LNCAP (cell line): ENCODE measurements at regions not wholly inside any gene's neighbourhood (a gene's known extent, or its start where the extent isn't known, plus 50 kb on each side); places are given as distances from the start of the nearest gene placed in this dataset.

Experiments used
- TF ChIP-seq, protein P1 (sequence below): fragments of 450-650 bp; IDR thresholded peaks from 2 replicates; pipeline ENCODE4 v1.5.1; 2017; ENCODE audit warnings: mild to moderate bottlenecking

- TF ChIP-seq, protein P1, sequence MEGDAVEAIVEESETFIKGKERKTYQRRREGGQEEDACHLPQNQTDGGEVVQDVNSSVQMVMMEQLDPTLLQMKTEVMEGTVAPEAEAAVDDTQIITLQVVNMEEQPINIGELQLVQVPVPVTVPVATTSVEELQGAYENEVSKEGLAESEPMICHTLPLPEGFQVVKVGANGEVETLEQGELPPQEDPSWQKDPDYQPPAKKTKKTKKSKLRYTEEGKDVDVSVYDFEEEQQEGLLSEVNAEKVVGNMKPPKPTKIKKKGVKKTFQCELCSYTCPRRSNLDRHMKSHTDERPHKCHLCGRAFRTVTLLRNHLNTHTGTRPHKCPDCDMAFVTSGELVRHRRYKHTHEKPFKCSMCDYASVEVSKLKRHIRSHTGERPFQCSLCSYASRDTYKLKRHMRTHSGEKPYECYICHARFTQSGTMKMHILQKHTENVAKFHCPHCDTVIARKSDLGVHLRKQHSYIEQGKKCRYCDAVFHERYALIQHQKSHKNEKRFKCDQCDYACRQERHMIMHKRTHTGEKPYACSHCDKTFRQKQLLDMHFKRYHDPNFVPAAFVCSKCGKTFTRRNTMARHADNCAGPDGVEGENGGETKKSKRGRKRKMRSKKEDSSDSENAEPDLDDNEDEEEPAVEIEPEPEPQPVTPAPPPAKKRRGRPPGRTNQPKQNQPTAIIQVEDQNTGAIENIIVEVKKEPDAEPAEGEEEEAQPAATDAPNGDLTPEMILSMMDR, result no peak
Measured at GRCh38 chr4:79645942-79646341, 237.9 kb upstream of the GK2 start.

DNA sequence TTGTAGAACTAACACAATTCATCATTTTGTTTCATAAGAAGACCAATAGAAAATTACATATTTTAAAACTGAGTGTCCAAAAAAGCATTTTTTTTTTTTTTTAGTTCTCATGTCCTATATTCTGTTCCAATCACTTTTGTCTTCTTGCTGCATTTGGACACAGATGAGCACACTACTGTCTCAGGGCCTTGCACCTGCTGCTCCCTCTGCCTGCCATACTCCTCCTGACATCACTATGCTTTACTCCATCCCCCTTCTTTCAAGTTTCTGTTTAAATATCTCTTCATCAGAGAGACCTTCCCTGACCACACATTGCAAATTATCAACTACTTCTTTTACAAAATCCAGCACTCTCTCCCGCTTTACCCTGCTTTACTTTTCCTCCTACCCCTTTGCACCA lies 230.7 kb upstream of the GK2 start:
- TF ChIP-seq, protein P1, result no peak

- TF ChIP-seq, protein P1, result no peak
Measured at GRCh38 chr4:79636991-79637390, 229.0 kb upstream of the GK2 start.

DNA sequence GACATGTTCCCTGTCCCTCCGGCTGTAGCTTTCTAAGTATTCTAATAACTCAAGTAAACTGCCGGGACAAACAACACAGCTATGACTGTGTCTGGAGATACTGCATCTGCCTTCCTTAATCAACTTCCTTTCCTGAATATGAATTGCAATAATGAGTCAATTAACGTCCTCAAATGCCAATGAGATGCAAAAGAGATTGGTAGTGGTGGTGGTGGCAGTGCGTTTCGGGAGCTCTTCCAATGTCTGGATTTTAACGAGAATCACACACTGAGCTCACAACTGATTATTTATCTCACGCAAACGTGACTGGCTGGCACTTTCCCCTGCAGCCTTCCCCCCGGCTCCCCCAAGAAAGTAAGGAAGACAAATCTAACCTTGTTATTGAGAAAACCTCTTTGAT lies 226.1 kb upstream of the GK2 start:
- TF ChIP-seq, protein P1, result no peak

DNA sequence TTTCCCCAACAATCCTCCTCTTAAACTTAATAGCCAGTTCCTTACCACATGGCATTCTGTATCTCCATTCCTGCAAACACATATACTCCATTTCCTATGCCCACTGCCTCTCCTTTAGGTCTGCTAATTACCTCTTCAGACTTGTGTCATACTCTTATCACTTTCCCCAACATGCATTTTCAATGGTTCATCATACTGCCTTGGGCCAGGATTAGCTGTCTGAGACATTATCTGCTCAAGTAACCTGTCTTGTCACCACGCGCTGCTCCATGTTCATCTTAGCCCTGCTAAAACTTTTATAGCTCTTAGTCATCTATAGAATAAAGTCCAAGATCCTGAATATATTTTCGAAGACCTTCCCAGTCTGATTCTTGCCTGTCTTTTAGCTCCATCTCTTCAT lies 224.1 kb upstream of the GK2 start:
- TF ChIP-seq, protein P1, result no peak

DNA sequence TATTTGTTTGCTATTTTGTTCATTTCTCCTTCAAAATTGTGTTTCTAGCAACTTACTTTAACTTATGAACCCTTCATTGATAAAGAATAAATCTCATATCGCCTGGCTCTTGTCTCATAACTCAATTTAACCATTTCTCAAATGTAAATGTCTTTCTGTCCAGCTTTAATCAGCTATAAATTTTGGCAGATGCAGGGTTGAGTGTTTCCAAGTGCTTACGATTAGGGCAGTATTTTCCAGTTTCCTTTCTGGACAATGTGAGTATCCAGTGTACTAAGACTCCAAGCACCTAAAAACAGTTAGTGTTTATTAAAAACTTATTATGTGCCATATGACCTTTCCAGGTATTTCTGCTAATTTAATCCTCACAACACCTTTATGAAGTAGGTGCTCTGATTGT lies 218.6 kb upstream of the GK2 start:
- TF ChIP-seq, protein P1, result no peak

- TF ChIP-seq, protein P1, result no peak
Measured at GRCh38 chr4:79626101-79626500, 218.1 kb upstream of the GK2 start.

DNA sequence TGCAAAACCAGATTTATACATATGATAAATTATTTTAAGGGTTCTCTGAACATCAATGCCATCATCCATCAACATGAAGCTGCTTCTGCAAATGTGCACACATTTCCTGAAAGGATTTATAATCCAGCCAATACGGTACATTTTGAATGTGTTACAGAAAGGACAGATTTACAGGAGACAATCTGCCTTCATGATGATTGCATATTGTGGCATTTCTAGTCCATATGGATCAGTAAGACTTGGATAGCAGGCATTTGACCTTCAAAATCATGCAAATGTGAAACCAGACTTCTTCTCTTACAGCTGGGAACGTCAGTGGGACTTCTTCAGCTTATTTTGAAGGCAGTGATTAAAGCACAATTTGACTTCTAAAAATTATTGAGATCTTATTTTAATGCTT lies 217.3 kb upstream of the GK2 start:
- TF ChIP-seq, protein P1, result no peak
